Activated naive CD4-positive, alpha-beta T cell treated with anti-CD3 and anti-CD28 coated beads, Interleukin-2, amount 10 ng/mL, durations not matched to agents 7 days and 5 days (primary cell): ENCODE measurements at regions not wholly inside any gene's neighbourhood (a gene's known extent, or its start where the extent isn't known, plus 50 kb on each side); places are given as distances from the start of the nearest gene placed in this dataset.

Source experiments
- CTCF ChIA-PET: fragments of 350-600 bp; sonication (Branson Sonifier 250); formaldehyde crosslinking; loops from one replicate; lab custom pipeline; 2021; ENCODE audit warnings: antibody characterized with exemption; lab: Charles Lee
- DNase-seq: peaks from one replicate; pipeline ENCODE4 v3.0.0-alpha.2; 2020
- H3K27ac Mint-ChIP-seq: one replicate; pipeline ENCODE4 v1.8.0; 2021; ENCODE audit warnings: mild to moderate bottlenecking, moderate library complexity, mixed read lengths
- H3K27me3 Mint-ChIP-seq: one replicate; pipeline ENCODE4 v1.8.0; 2021; ENCODE audit warnings: mild to moderate bottlenecking, mixed read lengths
- H3K36me3 Mint-ChIP-seq: one replicate; pipeline ENCODE4 v1.8.0; 2021; ENCODE audit warnings: mixed read lengths
- H3K4me1 Mint-ChIP-seq: one replicate; pipeline ENCODE4 v1.8.0; 2021; ENCODE audit warnings: mixed read lengths
- H3K4me3 Mint-ChIP-seq: one replicate; pipeline ENCODE4 v1.8.0; 2021; ENCODE audit warnings: mild to moderate bottlenecking, moderate library complexity, mixed read lengths
- H3K9me3 Mint-ChIP-seq: one replicate; pipeline ENCODE4 v1.8.0; 2021; ENCODE audit warnings: mixed read lengths

DNA sequence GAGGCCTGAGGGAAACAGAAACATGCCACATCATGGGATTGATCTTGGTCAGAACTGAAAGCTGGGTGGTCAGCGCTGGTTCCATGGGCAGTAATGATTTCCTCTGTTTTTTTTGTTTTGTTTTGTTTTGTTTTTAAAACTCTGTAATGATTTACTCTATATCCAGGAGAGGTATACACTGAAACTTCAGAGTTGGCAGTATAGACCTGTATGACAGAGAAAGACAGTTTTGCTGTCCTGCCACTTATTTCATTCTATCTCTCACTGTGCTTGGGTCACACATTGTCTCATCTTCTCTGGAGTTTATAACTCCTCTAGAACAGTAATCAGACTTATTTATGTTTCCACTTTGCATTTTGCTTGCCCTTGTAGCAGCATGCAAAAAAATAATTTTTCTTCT is 105.1 kb upstream of the SLITRK1 start:
- Mint-ChIP-seq H3K36me3 (no peaks in the 10 kb centered on the region), H3K9me3 (peaks cover 2% of the 10 kb centered on the region), H3K4me1 (no peaks in the 10 kb centered on the region), H3K4me3 (no peak overlapping the region), H3K27ac (no peak overlapping the region), H3K27me3 (no peaks in the 10 kb centered on the region)
- no peak for DNase-seq
- CTCF ChIA-PET: no interaction called here

DNA sequence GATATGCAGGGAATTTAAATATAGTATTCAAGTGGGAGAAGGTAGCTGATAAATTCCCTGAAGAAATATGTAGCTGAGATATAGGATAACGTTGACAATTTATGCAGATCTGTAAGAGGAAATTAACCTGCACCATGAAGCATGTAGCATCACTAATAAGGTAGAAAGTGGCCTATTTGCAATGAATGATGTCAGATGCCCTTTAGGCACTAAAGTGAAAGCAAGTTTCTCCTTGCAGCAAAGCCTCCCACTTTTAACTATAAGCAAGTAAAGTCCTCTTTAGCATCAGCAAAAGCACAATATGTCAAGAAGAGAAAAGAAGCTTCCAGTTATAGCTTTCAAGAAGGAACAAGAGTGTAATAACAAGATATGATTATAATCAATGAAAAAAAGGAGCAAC is 102.5 kb upstream of the SLITRK1 start:
- Mint-ChIP-seq H3K9me3 (peaks cover 2% of the 10 kb centered on the region), H3K4me1 (no peaks in the 10 kb centered on the region), H3K27ac (no peak overlapping the region), H3K4me3 (no peak overlapping the region), H3K36me3 (no peaks in the 10 kb centered on the region), H3K27me3 (no peaks in the 10 kb centered on the region)
- CTCF ChIA-PET: no interaction called here
- no peak for DNase-seq

DNA sequence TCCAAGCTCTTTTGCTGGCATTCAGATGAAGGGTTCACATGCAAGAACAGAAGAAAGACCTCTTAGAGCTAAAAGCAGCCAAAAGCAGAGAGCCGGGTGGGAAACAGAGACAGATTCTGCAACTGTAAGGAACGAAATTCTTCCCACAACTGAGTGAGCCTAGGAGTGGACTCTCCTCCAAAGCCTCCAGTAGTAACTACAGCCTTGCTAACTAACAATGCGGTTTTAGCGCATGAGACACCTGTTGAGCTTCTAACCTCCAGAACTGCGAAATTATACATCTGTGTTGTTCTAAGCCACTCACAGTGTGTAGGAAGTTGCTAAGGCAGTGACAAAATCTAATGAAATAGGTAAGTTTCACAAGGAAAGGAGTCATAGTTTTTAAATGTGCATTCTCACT is 98.1 kb upstream of the SLITRK1 start:
- no peak for DNase-seq
- Mint-ChIP-seq H3K27me3 (no peaks in the 10 kb centered on the region), H3K36me3 (no peaks in the 10 kb centered on the region), H3K27ac (no peak overlapping the region), H3K4me1 (no peaks in the 10 kb centered on the region), H3K4me3 (no peak overlapping the region), H3K9me3 (no peaks in the 10 kb centered on the region)
- CTCF ChIA-PET: no interaction called here

DNA sequence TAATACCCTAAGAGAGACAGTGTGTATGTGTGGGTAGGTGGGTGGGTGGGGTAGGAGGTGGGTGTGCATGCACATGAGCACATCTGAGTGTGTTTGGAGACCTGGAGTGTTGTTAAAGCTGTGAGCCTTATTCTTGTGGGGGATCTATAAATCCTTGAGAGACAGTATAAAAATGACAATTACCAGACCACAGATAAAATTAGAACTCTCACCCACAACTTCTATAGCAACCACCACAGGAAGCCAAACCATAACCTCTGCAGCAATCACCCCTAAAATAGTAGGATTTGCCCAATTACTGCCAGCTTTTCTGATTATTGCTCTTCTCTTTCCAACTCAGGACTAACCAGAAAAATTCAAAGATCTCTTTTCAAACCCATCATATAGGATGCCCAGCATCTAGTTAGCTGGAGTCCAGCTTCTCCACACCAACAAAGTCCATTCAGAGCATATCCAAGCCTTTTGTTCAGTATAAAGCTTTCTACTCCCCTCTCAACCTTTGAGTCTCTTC is 93.4 kb upstream of the SLITRK1 start:
- no peaks in the 10 kb centered on the region for H3K4me1 Mint-ChIP-seq
- H3K27me3 Mint-ChIP-seq: no peaks in the 10 kb centered on the region
- DNase-seq: no peak
- CTCF ChIA-PET: no interaction called here
- H3K4me3 Mint-ChIP-seq: no peak overlapping the region
- H3K36me3 Mint-ChIP-seq: no peaks in the 10 kb centered on the region
- H3K27ac Mint-ChIP-seq: no peak overlapping the region
- H3K9me3 Mint-ChIP-seq: no peaks in the 10 kb centered on the region

DNA sequence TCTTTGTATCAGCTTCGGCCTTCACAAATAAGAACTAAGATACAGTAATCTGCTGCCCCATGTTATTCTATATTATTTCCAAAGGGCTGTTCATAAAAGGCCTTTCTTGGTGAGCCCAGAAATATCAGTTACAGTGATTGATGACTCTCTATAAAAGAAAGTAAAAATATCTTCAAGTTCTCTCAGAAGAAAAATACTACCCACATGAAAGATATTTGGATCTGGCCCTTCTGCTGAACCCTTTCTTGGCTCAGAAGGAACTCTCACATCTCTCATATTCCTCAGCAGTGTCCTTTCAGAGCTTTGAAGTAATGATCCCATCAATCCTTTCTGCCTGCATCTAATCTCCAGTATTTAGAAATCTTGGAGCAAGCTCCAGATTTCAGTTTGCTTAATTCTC is 76.3 kb upstream of the SLITRK1 start:
- DNase-seq: no peak
- Mint-ChIP-seq H3K4me1 (no peaks in the 10 kb centered on the region), H3K27me3 (no peaks in the 10 kb centered on the region), H3K36me3 (no peaks in the 10 kb centered on the region), H3K9me3 (no peaks in the 10 kb centered on the region), H3K27ac (no peak overlapping the region), H3K4me3 (no peak overlapping the region)
- CTCF ChIA-PET: interaction anchor here (0.6 kb wide), 1 partner anchor 231 kb away, joined by 3 read pairs; no protein-coding TSS in a partner anchor

DNA sequence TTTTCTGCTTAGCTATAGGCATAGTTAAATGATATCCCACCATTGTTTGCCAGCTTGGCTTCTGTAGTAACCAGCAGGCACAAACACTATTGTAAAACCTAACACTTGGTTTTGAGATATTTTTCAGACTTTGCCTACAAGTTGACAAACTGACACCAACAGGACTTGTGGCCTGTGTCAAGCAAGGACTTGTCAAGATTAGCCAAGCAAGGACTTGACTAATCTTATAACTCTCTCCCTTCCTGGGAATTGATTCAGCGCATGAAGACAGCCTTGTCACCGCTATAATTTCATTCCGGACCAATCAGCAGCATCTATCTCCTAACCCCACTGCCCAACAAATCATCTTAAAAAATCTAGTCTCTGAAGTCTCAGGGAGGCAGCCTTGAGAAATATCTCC is 72.7 kb upstream of the SLITRK1 start:
- Mint-ChIP-seq H3K4me3 (no peak overlapping the region), H3K27me3 (no peaks in the 10 kb centered on the region)

DNA sequence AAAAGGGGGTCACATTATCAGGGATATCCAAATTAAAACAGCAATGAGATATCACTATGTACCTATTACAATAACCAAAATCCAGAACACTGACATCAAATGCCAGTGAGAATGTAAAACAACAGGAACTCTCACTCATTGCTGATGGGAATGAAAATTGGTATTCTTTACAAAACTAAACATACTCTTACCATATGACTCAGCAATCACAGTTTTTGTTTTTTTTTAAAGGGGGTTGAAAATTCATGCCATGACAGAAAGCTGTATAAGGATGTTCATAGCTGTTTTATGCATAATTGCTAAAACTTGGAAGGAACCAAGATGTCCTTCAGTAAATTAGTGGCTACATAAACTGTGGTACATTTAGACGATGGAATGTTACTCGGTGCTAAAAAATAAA is 71.6 kb upstream of the SLITRK1 start:
- no peaks in the 10 kb centered on the region for H3K27me3 Mint-ChIP-seq
- H3K9me3 Mint-ChIP-seq: peaks cover 2% of the 10 kb centered on the region
- H3K4me1 Mint-ChIP-seq: no peaks in the 10 kb centered on the region
- H3K36me3 Mint-ChIP-seq: no peaks in the 10 kb centered on the region
- CTCF ChIA-PET: no interaction called here
- H3K27ac Mint-ChIP-seq: no peak overlapping the region
- DNase-seq: no peak
- H3K4me3 Mint-ChIP-seq: no peak overlapping the region

More for the DNA sequence above, 72.7 kb upstream of the SLITRK1 start:
- no peak overlapping the region for H3K27ac Mint-ChIP-seq
- H3K36me3 Mint-ChIP-seq: no peaks in the 10 kb centered on the region
- H3K4me1 Mint-ChIP-seq: no peaks in the 10 kb centered on the region
- peaks cover 2% of the 10 kb centered on the region for H3K9me3 Mint-ChIP-seq
- no peak for DNase-seq
- CTCF ChIA-PET: no interaction called here

DNA sequence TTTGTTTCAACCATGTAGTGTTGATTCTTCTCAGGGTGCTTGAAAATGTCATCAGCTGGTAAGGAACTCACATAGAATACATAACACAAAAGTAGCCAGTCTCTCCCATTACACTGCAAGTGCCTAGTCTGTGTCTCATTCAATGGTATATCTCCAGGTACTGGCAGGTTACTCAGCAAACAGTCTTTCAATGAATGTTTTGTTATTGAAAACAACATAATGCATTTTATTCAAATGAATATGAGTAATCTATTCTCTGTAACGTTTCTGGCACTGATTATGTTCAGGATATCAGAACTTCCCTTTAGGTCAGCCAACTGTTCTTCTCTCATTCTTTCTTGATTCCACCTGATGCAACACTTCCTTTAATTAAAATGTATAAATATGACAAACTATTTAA is 68.0 kb upstream of the SLITRK1 start:
- CTCF ChIA-PET: no interaction called here
- Mint-ChIP-seq H3K9me3 (peaks cover 2% of the 10 kb centered on the region), H3K4me3 (no peak overlapping the region), H3K36me3 (no peaks in the 10 kb centered on the region), H3K4me1 (no peaks in the 10 kb centered on the region), H3K27ac (no peak overlapping the region), H3K27me3 (no peaks in the 10 kb centered on the region)
- DNase-seq: no peak

DNA sequence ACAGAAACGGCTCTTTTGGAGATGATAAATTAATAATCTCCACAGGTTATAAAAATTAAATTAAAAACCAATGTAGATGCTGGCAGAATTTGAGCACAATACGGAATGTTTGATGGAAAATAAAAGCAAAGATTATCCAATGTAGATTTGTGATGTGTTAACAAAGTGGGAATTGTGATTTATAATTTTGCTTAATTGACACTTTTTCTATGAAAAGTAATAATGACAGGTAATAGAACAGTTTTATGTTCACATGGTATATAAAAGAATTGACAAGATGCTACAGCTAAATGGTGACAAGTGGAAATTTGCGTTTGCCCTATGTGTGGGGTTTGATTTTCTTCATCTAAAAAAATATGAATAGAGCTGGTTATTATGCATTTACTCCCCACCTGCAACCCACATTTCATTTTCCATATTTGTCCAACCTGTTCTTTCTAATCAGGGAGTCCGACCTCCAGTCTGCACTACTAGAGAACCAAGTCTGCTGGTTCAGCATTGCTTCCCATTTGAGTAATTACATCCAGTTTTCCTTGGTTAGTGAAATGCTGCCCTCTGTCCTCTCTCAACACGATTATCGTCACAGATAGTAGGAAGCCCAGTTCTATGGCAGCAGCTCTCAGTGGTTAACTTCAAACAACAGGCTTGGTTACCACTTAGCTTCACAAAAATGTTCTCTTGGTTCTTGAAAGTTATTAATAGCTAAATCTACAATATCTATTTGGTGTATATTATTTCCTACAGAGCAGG is 61.4 kb upstream of the SLITRK1 start:
- CTCF ChIA-PET: no interaction called here
- no peak for DNase-seq
- H3K9me3 Mint-ChIP-seq: no peaks in the 10 kb centered on the region
- H3K27me3 Mint-ChIP-seq: no peaks in the 10 kb centered on the region
- no peaks in the 10 kb centered on the region for H3K36me3 Mint-ChIP-seq
- H3K4me3 Mint-ChIP-seq: no peak overlapping the region
- H3K27ac Mint-ChIP-seq: no peak overlapping the region
- no peaks in the 10 kb centered on the region for H3K4me1 Mint-ChIP-seq

DNA sequence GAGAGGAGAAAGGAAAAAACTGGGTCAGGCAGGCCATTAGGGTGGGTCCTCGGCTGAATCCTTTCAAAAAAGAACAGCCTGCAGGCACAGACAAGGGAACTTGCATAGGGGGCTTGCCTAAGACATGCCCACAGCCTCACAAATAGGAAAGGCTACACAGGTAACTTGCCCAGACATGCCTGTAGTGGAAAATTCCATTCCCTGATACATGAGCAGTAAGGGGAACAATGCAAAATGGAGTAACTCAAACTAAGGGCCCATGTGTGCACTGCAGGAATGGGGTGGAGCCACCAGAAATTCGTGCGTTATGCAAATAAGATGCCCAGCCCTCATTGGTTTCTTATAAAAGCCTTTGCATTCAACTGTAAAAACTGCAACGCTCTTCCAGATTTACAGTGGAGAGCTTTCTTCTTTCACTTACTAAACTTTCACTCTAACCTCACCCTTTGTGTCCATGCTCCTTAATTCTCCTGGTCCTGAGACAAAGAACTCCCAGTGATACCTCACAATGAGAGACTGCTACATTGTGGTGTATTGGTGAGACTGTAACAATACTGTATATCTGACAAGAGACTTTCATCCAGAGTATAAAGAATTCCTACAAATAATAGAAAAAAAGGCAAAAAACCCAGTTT is 59.5 kb upstream of the SLITRK1 start:
- DNase-seq: no peak
- CTCF ChIA-PET: no interaction called here
- Mint-ChIP-seq H3K9me3 (no peaks in the 10 kb centered on the region), H3K4me3 (no peak overlapping the region), H3K27me3 (no peaks in the 10 kb centered on the region), H3K4me1 (no peaks in the 10 kb centered on the region), H3K27ac (no peak overlapping the region), H3K36me3 (no peaks in the 10 kb centered on the region)

DNA sequence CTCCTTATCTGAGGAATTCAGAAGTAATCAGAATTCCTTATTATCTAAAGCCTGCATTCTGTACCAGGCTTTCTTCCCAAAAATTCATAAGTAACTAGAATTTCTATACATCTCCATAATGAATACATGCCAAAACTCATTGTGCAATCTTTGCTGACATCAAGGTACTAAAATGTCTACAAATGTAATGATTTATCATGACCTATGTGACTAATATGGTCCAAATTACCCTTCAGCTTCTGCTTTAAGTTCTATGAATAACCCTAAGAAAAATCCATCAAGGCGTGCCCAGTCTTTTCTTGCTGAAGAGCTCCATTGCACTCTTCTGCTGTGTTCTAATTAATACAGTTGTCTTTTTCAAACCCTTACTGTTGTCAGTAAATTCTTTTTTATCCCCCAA is 58.5 kb upstream of the SLITRK1 start:
- Mint-ChIP-seq H3K27me3 (no peaks in the 10 kb centered on the region), H3K4me3 (no peak overlapping the region), H3K27ac (no peak overlapping the region), H3K9me3 (no peaks in the 10 kb centered on the region), H3K4me1 (no peaks in the 10 kb centered on the region), H3K36me3 (no peaks in the 10 kb centered on the region)
- CTCF ChIA-PET: no interaction called here
- no peak for DNase-seq

DNA sequence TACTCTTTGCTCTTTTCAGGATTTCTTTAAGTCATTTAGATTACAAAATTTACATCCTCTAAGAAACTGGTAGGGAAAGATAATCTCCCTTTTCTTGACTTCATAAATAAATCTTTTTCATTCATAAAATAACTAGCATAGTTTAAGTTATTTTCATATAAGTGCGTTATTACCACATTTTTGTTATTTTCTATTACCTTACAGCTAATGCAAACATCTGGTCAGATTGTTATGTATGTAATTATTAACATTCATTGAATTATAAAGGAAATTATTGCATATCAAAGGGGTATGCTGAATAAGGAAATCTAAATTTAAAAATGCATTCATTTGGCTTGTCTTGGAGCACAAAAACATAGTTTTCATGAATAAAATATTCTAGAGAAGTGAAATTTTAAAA is 55.3 kb upstream of the SLITRK1 start:
- no peak for DNase-seq
- Mint-ChIP-seq H3K4me1 (no peaks in the 10 kb centered on the region), H3K27ac (no peak overlapping the region), H3K36me3 (no peaks in the 10 kb centered on the region), H3K27me3 (no peaks in the 10 kb centered on the region), H3K9me3 (no peaks in the 10 kb centered on the region), H3K4me3 (no peak overlapping the region)
- CTCF ChIA-PET: no interaction called here

DNA sequence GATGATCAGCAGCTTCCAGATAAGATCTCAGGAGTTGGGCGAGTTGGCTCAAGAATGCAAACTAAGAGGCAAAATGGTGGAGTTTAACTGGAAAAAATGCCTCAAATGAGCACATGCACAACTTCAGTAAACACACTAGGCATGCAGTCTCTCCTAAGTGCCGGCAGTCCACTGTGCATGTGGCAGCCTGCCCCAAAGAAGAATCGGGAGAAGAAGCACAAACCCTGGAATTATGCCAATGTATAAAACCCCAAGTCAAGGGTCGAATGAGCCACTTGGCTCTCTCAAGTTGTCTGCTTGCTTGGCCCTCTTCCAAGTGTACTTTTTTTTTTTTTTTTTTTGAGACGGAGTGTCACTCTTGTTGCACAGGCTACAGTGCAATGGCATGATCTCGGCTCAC is 53.3 kb upstream of the SLITRK1 start:
- H3K27me3 Mint-ChIP-seq: no peaks in the 10 kb centered on the region
- H3K4me1 Mint-ChIP-seq: no peaks in the 10 kb centered on the region
- no peak for DNase-seq
- CTCF ChIA-PET: no interaction called here
- H3K4me3 Mint-ChIP-seq: no peak overlapping the region
- H3K27ac Mint-ChIP-seq: no peak overlapping the region
- no peaks in the 10 kb centered on the region for H3K9me3 Mint-ChIP-seq
- H3K36me3 Mint-ChIP-seq: no peaks in the 10 kb centered on the region
